HG03439 (cell line): ENCODE measurements at regions not wholly inside any gene's neighbourhood (a gene's known extent, or its start where the extent isn't known, plus 50 kb on each side); places are given as distances from the start of the nearest gene placed in this dataset.
"Not testable (repeated sequence)": the region's sequence is repeated elsewhere in the genome, so short reads cannot be mapped to it uniquely, and the experiment has no call there.

Source experiments
- ATAC-seq: cut with Tn5 transposase; IDR thresholded peaks from one replicate; pipeline ENCODE4 v1.9.1; 2021; ENCODE audit warnings: mild to moderate bottlenecking, moderate library complexity; ENCODE audit not compliant: unreplicated experiment

DNA sequence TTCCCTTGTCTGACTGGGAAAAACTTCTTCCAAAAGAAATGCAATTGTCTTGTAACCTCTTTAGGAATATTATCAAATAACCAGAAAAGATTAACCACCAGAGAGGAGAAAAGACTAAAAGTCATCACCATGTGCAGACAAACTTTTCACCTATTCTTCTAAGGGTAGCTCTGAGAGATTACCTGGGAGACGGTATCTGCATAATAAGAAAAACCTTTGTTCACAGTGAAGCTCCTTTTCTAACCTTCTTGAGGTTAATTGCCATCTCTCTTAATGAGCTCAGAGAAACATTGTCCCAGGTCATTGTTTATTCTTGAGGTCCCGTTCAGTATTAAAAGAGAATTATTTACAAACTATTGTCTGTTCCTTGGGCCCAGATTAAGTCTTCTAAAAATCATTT is 1091.2 kb upstream of the LRRTM1 start:
- no peak for ATAC-seq

DNA sequence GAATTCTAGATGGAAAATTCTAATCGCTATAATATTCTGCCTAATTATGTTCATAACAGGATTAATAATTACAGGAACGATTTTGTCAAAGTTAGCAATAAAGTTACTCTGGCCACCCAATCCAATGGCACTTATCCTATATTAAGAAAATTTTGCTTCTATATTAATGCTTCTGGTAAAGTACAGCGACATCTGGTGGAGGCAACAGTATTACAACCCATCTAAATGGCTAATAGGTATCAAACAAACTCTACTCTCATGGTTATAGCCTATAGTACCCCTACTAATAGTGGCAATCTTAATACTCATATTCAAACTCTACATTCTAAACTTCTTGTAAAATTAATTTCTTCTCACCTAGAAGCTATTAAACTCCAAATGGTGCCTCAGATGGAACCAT is 1084.7 kb upstream of the LRRTM1 start:
- no peak for ATAC-seq

DNA sequence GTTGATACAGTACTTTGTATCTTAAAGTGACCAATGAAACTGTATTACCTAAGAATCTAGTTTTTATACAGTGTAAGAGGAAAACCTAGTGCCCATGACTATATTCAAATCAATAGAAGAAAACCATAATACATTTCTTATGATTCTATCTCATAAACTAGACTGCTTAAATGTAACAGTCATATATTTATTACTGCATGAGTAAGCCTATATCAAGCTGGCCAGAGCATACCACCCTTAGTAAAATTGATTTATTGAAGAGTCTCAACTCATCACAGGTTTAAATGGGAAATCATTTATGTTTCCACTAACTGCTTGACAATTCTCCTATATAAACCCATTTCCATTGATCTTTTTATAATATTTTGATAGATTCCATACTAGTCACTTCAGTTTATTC is 1059.2 kb upstream of the LRRTM1 start:
- no peak for ATAC-seq

- ATAC-seq, result not testable (repeated sequence)
Observed at GRCh38 chr2:81362468-81362867, 1057.9 kb upstream of the LRRTM1 start.

GRCh38 chr2:81355436-81355835 is 1050.9 kb upstream of the LRRTM1 start:
- no peak for ATAC-seq

GRCh38 chr2:81334046-81334445 is 1029.5 kb upstream of the LRRTM1 start:
- no peak for ATAC-seq

GRCh38 chr2:81328968-81329367 is 1024.4 kb upstream of the LRRTM1 start:
- ATAC-seq, result no peak

DNA sequence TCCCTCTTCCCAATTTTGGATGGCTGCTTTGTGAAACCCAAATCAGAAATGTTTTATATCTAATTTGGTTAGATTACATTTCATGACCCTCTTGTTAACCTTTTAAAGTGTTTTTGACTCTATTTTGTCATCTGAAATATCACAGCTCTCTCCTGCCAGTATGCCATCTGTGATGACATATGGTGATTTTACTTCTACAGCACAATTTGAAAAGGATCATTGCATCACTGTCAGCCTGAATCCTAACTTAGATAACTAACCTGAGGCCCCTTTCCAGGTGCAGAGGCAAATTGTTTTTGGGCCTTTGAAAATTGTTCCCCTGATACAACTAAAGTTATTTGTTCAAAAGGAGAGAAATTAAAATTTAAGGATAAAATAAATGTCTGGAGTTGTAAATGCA is 1023.4 kb upstream of the LRRTM1 start:
- ATAC-seq, result no peak

DNA sequence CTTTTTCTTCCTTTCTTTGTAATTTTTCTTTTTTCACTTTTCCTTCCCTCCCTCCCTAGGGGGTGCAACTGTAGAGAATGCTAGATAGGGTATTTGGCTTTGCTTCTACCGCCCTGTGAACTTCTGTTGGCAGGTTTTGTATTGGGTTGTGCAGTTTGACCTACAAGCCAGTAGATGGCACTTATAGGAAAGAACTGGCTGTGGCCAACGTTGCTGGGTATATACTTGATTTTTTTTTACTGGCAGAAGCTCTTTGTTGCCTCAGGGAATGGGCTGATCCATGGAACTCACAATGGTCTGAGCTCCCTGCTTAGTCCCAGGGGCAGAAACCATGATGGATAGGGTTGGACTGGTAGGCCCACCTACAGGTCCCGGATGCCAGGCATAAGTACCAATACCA is 1019.5 kb upstream of the LRRTM1 start:
- ATAC-seq, result no peak

DNA sequence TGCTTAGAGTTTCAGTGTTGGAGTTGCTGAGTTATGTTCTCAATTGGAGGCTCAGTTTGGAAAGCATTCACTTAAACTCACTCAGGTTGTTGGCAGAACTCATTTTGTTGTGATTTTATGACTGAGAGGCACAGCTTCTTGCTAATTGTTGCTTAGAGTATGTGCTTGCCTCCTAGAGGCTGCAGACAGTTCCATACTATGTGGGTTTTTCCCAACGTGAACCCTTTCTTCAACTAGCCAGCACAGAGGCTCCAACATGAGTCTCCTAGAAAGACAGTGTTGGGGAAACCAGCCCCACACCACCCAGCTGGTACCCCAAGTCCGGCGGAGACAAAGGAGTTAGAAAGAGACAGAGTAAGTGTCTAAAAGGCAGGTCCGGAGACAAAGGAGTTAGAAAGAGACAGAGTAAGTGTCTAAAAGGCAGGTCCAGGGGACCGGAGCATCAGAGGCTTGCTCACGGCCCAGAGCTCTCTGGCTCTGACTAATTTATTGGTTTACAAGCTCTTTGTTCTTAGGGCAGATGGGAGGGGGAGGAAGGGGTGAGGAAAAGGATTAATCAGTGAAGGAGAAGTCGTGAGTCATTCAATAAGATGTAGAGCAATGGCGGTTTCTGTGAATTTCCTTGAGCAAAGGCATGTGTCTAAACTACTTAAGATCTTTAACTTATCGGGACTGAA is 999.7 kb upstream of the LRRTM1 start:
- no peak for ATAC-seq

GRCh38 chr2:81303321-81303720 is 998.8 kb upstream of the LRRTM1 start:
- ATAC-seq, result no peak

- ATAC-seq, result no peak
Observed at GRCh38 chr2:81299841-81300240, 995.3 kb upstream of the LRRTM1 start.

DNA sequence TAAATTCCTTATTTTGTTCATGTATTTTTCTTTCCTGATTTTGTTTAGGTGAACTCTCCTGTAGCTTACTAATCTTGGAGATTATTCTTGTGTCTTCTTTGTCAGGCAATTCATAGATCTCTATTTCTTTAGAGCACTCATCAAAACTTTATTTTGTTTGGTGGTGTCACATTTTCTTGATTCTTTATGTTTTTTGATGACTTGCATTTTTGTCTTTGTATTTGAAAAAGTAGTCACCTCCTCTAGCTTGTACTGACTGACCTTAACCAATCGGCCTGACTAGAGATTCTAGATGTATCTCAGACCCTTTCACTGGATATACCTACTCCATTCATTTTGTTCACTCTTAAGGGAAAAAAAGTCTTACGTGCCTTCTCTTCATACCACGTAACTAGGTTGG is 986.3 kb upstream of the LRRTM1 start:
- no peak for ATAC-seq

DNA sequence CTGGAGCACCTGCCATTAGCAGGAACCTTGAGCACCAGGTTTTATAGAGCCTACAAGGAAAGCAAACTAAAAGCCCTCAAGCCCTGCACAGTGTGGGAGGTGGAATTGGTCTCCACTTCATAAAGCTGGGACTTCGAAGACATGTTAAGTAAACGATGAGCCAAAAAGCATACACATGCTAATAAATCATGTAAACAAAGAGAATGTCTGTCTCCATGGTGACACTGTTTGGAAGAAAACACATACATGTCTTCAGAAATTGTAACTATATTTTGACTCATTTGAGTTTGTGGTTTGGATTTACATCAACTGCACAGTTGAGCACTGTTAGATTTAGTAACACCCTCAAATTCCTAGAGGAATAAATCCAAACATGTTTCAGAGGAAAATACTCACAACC is 978.5 kb upstream of the LRRTM1 start:
- ATAC-seq, result no peak

DNA sequence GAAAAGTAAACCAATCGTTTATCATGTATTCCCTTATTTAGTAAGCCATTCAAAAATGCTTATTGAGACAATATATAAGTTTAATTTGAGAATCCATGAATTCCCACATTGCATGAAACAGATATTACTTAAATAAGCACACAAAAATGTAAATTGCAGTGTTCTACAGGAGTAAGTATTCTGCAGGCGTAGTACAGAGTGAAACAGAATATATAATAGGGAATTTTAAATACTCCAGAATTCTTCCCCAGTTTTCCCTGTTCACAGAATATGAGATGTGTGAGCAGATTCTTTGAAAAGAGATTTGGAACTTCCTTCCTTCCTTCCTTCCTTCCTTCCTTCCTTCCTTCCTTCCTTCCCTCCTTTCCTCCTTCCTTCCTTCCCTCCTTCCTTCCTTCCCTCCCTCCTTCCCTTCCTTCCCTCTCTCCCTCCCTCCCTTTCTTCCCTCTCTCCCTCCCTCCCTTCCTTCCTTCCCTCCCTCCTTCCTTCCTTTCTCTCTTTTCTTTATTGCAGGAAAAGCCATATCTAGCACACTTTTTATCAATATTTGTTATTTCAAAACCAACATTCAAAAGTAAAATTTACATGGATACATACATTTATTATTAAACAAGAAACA is 977.7 kb upstream of the LRRTM1 start:
- ATAC-seq, result no peak

DNA sequence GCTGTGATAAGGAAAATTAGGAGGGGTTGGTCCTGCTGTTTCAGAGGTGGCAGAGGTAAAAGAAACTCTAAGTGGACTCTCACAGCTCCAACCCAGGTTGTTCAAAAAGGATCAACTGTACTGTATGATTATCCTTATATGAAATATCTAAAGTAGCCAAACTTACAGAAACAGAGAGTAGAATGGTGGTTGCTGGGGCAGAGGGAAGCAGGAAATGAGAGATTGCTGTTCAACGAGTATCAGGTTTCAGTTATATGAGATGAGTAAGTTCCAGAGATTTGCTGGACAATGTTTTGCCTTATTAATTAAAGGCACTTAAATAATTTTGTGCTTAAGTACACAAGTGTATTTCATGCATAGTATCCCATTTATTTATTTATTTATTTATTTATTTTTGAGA is 972.0 kb upstream of the LRRTM1 start:
- ATAC-seq, result no peak

- ATAC-seq, result no peak
Observed at GRCh38 chr2:81266106-81266505, 961.6 kb upstream of the LRRTM1 start.

DNA sequence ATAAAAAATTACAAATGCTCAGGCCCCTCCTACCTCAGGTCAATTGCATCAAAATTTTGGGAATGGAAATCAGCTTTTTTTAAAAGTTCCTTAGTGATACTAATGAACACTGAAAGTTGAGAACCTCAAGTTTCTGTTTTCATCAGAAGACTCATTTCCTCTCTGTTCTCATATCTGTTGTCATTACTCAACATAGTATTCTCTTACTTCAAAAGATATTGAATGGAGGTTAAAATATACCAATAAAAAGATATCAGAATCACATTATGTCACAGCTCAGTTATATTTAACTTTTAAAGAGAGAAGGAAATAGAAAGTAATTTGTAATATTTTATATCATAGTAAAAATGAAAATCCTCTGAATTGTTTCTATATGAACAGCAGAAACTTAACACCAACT is 959.4 kb upstream of the LRRTM1 start:
- no peak for ATAC-seq

DNA sequence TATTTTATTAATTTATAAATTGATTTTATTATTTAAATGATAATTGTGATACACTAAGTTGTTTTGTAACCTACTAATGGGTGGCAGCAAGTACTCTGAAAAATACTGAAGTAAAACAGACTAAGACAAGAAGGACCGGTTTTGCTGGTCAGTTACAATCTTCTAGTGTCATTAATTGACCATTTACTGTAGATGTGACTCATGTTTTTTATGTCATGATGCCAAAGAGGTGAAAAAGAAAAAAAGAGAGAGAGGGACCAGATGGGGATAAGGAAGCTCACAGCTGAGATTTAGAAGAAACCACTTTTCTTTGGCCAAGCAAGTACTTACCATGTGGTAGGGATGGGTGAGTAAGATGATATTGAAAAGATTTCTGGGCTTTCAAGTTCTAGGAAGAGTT is 955.8 kb upstream of the LRRTM1 start:
- ATAC-seq, result no peak

GRCh38 chr2:81250270-81250669 is 945.7 kb upstream of the LRRTM1 start:
- ATAC-seq, result no peak

- no peak for ATAC-seq
Observed at GRCh38 chr2:81249152-81249551, 944.6 kb upstream of the LRRTM1 start.

DNA sequence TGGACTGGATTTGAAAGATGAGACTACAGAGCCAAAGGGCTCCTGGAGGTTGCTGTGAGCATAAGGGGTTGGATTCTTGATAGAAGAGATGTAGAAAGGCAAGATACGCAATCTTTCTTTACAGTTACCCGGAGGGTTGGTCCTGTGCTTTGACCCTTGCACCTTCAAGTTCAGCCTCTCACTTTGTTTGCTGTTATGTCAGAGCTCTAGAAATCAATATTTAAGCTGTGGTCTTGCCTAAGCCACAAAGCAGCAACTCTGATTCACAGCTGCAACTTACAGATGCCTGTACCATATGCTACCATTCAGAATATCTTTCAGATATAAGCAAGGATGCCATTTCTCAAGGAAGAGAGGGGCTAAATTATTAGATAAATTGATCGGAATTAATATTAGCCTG is 943.1 kb upstream of the LRRTM1 start:
- no peak for ATAC-seq

DNA sequence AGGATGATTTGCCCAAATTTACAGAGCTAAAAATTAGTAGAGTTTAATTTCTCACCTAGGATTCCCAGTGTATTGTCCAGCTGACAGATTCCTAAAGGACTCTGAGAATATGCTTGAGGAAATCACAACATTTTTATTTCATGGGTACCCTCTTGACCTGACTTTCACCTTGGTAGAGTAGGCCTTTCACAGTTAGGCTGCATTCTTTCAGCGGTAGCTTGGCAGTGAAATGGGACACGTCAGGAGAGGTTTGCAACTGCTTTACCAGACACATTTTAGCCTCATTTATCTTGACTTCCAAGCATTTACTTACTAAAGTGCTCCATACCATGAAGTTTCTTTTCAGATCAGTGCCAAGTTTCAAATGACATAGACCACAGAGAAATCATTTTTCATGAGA is 937.9 kb upstream of the LRRTM1 start:
- ATAC-seq, result no peak
